Effector memory CD4-positive, alpha-beta T cell (primary cell): ENCODE measurements at regions not wholly inside any gene's neighbourhood (a gene's known extent, or its start where the extent isn't known, plus 50 kb on each side); places are given as distances from the start of the nearest gene placed in this dataset.

Source experiments
- DNase-seq, 3 donors: peaks; one replicate each; pipeline ENCODE4 v3.0.0-alpha.2; 2020
- H3K27ac ChIP-seq: 2 replicates; pipeline ENCODE4 v1.7.0; 2013; ENCODE audit warnings: mild to moderate bottlenecking, low read length, moderate library complexity; ENCODE audit not compliant: insufficient read depth, poor library complexity, severe bottlenecking
- H3K27me3 ChIP-seq: replicated peaks from 2 replicates; pipeline ENCODE4 v1.7.0; 2013; ENCODE audit warnings: mild to moderate bottlenecking, low read length; ENCODE audit not compliant: insufficient read depth, control insufficient read depth, poor library complexity, severe bottlenecking
- H3K36me3 ChIP-seq: 2 replicates; pipeline ENCODE4 v1.7.0; 2013; ENCODE audit warnings: mild to moderate bottlenecking, low read length, moderate library complexity; ENCODE audit not compliant: control insufficient read depth, insufficient read depth
- H3K4me1 ChIP-seq: 2 replicates; pipeline ENCODE4 v1.7.0; 2013; ENCODE audit warnings: low read length, mild to moderate bottlenecking; ENCODE audit not compliant: control insufficient read depth, insufficient read depth, poor library complexity, severe bottlenecking
- H3K4me3 ChIP-seq: 2 replicates; pipeline ENCODE4 v1.7.0; 2013; ENCODE audit warnings: low read length, low read depth, mild to moderate bottlenecking; ENCODE audit not compliant: insufficient read depth, poor library complexity, severe bottlenecking
- H3K9me3 ChIP-seq: 2 replicates; pipeline ENCODE4 v1.7.0; 2013; ENCODE audit warnings: mild to moderate bottlenecking, low read length, moderate library complexity; ENCODE audit not compliant: control insufficient read depth

DNA sequence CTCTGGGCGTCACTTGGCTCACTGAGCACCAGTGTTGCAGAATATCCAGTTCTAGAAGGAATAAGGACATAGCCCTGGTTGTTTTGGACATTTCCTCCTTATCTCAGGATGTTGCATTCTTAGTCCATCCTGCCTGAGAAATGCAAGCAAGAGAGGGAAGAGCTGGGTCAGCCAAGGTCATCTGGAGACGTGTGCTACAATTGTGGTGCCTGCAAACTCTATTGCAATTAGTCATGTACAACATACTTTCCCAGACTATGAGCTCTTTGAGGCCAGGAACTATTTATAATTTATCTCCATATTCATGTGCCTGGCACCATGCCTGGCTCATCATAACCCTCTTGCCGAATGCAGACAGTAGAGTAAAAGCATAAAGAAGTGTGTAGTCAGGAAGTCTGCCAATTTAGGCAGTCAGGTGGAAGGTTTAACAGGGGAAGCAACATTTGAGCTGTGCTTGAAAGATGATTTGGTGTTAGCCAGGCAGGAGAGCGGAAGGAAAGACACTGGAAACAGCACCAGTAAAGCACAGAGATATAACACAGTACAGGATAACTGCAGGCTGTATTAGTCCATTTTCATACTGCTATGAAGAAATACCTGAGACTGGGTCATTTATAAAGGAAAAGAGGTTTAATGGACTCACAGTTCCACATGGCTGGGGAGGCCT is 129.4 kb upstream of the PAX6 start:
- no peak overlapping the region for H3K4me3 ChIP-seq
- DNase-seq = no peak
- H3K27me3 ChIP-seq = no peaks in the 10 kb centered on the region
- H3K36me3 ChIP-seq = no peaks in the 10 kb centered on the region
- H3K9me3 ChIP-seq = no peaks in the 10 kb centered on the region
- H3K4me1 ChIP-seq = no peaks in the 10 kb centered on the region
- no peak overlapping the region for H3K27ac ChIP-seq

DNA sequence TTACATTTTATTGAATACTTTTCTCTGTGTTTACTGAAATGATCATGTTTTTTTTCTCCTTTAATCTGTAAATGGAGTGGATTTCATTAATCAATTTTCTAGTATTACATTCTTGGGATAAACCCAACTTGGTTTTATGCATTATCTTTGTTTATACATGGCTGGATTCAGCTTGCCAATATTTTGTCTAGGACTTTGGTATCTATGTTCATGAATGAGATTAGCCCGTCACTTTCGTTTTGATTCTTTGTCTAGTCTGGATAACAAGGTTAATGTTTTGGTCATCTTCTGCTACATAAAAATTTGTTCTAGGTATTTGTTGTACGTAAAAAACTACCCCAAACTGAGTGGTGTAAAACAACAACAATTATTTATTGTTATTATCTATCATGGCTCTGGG is 127.9 kb upstream of the PAX6 start:
- no peaks in the 10 kb centered on the region for H3K9me3 ChIP-seq
- no peak for DNase-seq
- no peak overlapping the region for H3K4me3 ChIP-seq
- H3K27me3 ChIP-seq = no peaks in the 10 kb centered on the region
- no peaks in the 10 kb centered on the region for H3K4me1 ChIP-seq
- H3K27ac ChIP-seq = no peak overlapping the region
- no peaks in the 10 kb centered on the region for H3K36me3 ChIP-seq

DNA sequence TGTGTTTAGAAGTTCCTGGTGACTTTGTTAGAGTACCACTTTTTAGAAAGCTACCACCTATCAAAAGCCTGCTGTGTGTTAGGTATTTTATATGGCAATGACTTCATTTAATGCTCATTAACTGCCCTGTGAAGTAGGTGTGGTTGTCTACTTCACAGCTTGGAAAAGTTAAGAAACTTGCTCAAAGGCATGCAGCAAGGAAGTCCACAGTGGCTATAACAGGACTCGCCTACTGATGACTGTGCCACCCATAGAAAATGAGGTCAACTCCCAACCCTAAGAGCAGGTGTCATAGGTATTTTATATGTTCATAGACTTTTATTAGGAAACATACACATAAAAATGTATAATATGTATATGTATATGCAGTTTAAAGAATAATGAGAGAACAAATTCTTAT is 125.2 kb upstream of the PAX6 start:
- Histone ChIP-seq H3K27ac (no peak overlapping the region), H3K27me3 (no peaks in the 10 kb centered on the region)

DNA sequence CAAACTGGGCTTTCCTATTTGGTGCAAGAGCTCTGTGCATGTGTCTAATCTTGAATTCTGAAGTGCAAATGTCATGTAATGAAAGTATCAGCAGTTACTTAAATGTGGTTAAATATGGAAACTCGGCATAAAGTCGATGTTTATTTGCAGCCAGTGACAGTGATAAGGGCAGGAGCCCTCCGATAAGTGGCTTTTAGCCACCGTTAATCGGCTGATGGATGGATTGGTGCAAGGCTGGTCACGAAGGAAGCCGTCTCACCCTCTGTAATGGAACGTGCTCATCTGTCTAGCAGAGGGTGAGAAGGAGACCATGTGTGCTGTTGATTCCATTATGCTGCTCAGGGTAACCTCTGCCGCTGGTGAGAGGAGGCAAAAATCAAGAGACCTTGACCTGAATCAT is 121.8 kb upstream of the PAX6 start:
- no peak overlapping the region for H3K27ac ChIP-seq

More for the DNA sequence above, 125.2 kb upstream of the PAX6 start:
- no peak overlapping the region for H3K4me3 ChIP-seq
- no peaks in the 10 kb centered on the region for H3K36me3 ChIP-seq
- no peak for DNase-seq
- H3K9me3 ChIP-seq = no peaks in the 10 kb centered on the region
- H3K4me1 ChIP-seq = no peaks in the 10 kb centered on the region

DNA sequence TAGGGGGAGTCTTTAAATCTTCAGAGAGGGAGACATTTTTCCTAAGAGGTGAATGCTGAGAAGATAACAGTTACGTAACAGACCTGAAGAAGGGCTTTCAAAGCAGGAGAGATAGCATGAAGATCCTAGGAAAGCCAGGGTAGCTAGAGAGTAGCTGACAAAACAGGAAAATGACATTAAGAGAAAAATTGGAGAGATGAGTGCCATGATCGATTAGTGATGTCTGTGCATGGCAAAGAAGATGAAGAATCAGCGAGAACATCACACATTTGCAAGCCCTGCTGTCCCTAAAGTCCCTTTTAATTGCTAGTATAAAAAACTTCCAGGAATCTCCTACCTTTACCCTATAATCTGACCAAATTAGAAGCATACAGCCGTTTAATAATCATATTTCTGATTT is 116.9 kb upstream of the PAX6 start:
- no peak overlapping the region for H3K4me3 ChIP-seq
- no peaks in the 10 kb centered on the region for H3K4me1 ChIP-seq
- no peak for DNase-seq
- no peaks in the 10 kb centered on the region for H3K9me3 ChIP-seq
- no peak overlapping the region for H3K27ac ChIP-seq
- H3K36me3 ChIP-seq = no peaks in the 10 kb centered on the region
- no peaks in the 10 kb centered on the region for H3K27me3 ChIP-seq

More for the DNA sequence above, 121.8 kb upstream of the PAX6 start:
- Histone ChIP-seq H3K36me3 (no peaks in the 10 kb centered on the region), H3K4me1 (no peaks in the 10 kb centered on the region), H3K9me3 (no peaks in the 10 kb centered on the region), H3K4me3 (no peak overlapping the region), H3K27me3 (no peaks in the 10 kb centered on the region)
- DNase-seq = no peak

DNA sequence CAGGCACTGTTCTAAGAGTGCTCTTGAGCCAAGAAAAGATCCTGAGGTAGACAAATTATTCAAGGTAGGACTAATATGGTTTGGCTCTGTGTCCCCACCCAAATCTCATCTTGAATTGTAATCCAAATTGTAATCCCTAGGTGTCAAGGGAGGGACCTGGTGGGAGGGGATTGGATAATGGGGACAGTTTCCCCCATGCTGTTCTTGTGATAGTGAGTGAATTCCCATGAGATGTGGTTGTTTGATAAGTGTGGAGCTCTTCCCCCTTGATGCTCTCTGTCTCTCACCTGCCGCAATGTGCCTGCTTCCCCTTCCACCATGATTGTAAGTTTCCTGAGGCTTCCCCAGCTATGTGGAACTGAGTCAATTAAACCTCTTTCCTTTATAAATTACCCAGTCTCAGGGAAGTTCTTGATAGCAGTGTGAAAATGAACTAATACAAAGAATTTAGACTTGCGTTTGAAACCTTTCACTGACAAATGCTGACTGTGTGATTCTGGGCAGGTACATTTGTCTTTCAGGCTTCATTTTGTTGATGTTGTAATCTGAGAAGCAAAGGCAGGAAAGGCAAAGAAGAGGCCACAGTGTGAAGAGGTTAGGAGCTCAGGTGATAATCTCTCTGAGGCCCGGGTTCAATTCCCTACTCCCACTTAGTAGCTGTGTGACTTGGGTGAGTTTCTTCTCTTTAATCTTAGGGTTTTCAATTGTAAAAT is 115.8 kb upstream of the PAX6 start:
- H3K4me3 ChIP-seq = no peak overlapping the region
- H3K36me3 ChIP-seq = no peaks in the 10 kb centered on the region
- no peaks in the 10 kb centered on the region for H3K27me3 ChIP-seq
- no peaks in the 10 kb centered on the region for H3K4me1 ChIP-seq
- DNase-seq = no peak
- H3K27ac ChIP-seq = no peak overlapping the region
- H3K9me3 ChIP-seq = no peaks in the 10 kb centered on the region

DNA sequence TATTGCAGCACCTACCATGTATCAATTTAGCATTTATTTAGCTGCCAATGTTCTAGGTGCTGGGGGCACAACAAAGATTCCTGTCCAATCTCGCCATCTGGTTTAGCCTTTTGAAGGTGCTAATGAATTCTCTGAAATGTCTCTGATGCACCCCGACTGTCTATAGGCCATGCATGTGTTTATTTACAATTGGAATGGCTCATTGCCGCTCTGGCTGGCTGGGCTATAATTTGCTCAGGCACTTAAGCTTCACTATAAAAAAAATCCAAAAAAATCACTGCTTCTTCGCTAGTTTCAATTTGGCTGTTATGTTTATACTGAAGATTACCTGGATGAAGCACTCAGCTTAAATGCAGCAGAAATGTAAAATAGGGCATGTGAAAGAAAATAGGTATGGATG is 115.0 kb upstream of the PAX6 start:
- no peaks in the 10 kb centered on the region for H3K9me3 ChIP-seq
- no peaks in the 10 kb centered on the region for H3K36me3 ChIP-seq
- no peak overlapping the region for H3K27ac ChIP-seq
- DNase-seq = no peak
- H3K4me3 ChIP-seq = no peak overlapping the region
- no peaks in the 10 kb centered on the region for H3K4me1 ChIP-seq
- H3K27me3 ChIP-seq = no peaks in the 10 kb centered on the region

DNA sequence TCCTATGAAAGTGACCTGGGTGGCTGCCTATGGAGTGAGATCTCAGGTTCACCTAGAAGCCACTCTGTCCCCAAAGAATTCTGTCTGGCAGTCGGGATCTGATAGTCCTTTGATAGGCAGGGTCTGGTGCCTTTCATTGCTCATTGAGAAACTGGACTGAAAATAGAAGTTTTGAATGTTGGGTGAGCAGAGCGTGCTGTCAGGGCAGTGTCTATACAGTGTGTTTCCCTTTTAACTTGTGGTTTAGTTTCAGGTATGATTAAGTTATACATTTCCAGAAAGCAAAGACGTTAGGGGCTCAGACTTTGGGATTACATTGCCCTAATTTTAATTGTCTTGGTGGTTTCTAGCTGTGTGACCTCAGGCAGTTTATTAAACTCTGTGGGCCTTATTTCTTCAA is 111.3 kb upstream of the PAX6 start:
- Histone ChIP-seq H3K4me3 (no peak overlapping the region), H3K9me3 (no peaks in the 10 kb centered on the region), H3K27me3 (no peaks in the 10 kb centered on the region), H3K27ac (no peak overlapping the region), H3K4me1 (no peaks in the 10 kb centered on the region), H3K36me3 (no peaks in the 10 kb centered on the region)
- DNase-seq = no peak

DNA sequence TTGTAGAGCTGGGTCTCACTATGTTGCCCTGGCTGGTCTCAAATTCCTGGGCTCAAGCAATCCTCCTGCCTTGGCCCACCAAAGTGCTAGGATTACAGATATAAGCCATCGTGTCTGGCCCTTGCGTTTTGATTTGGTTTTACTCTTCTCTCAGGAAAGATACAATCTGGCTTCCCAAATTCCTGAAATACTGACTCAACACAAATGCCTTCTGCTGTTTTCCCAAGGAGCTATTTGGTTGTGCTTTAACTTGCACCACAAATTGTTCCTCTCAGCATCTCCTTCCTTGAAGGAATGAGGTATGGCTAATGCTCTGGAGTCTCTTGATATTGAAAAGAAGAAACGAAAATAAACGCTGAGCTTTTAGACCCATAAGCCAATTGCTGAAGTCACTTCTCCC is 110.0 kb upstream of the PAX6 start:
- Histone ChIP-seq H3K27ac (no peak overlapping the region), H3K27me3 (no peaks in the 10 kb centered on the region)
- DNase-seq = no peak

DNA sequence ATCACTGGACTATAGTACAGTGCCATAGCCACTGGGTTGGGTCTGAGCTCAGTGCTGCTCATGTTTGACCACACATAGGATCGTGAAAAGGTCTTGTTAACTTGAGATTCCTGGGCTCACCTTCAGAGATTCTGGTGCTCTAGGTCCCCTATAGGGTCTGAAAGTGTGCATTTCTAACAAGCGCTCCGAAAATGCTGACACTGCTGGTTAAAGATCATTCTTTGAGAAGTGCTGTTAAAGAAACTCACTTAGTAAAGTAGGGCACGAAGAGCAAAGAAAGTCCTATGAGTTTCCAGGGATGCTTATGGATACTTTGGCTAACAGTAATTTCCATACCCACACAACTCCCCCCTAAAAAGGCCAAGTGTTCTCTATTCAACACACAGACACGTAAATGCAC is 108.1 kb upstream of the PAX6 start:
- Histone ChIP-seq H3K4me1 (no peaks in the 10 kb centered on the region), H3K9me3 (no peaks in the 10 kb centered on the region), H3K36me3 (no peaks in the 10 kb centered on the region), H3K27ac (no peak overlapping the region), H3K27me3 (peaks cover 3% of the 10 kb centered on the region), H3K4me3 (no peak overlapping the region)
- DNase-seq = no peak

More for the DNA sequence above, 110.0 kb upstream of the PAX6 start:
- H3K4me1 ChIP-seq = no peaks in the 10 kb centered on the region
- no peaks in the 10 kb centered on the region for H3K9me3 ChIP-seq
- H3K36me3 ChIP-seq = no peaks in the 10 kb centered on the region
- H3K4me3 ChIP-seq = no peak overlapping the region
